Calu3 (cell line): ENCODE measurements at regions not wholly inside any gene's neighbourhood (a gene's known extent, or its start where the extent isn't known, plus 50 kb on each side); places are given as distances from the start of the nearest gene placed in this dataset.

Experiments
- BruUV-seq: library from RNA; stranded (reverse); fragments of 400-500 nt; replicated peaks from 2 replicates; lab custom pipeline; 2021; lab: Mats Ljungman, UMichigan
- CTCF ChIA-PET: fragments of 300-600 bp; sonication (Branson Sonifier 250); formaldehyde crosslinking; loops from one replicate; lab custom pipeline; 2022; ENCODE audit warnings: antibody characterized with exemption; lab: Charles Lee
- DNase-seq: peaks from one replicate; pipeline ENCODE4 v3.0.0; 2022
- H3K27ac Mint-ChIP-seq: one replicate; pipeline ENCODE4 v1.8.0; 2022; ENCODE audit warnings: mixed read lengths; ENCODE audit not compliant: unreplicated experiment
- H3K27me3 Mint-ChIP-seq: one replicate; pipeline ENCODE4 v1.8.0; 2022; ENCODE audit warnings: mixed read lengths; ENCODE audit not compliant: unreplicated experiment
- H3K36me3 Mint-ChIP-seq: one replicate; pipeline ENCODE4 v1.8.0; 2022; ENCODE audit warnings: mild to moderate bottlenecking, moderate library complexity, mixed read lengths; ENCODE audit not compliant: insufficient read depth, unreplicated experiment
- H3K4me1 Mint-ChIP-seq: one replicate; pipeline ENCODE4 v1.8.0; 2022; ENCODE audit warnings: mild to moderate bottlenecking, low read depth, mixed read lengths; ENCODE audit not compliant: unreplicated experiment
- H3K4me3 Mint-ChIP-seq: one replicate; pipeline ENCODE4 v1.8.0; 2022; ENCODE audit warnings: mild to moderate bottlenecking, low read depth, moderate library complexity, mixed read lengths; ENCODE audit not compliant: unreplicated experiment
- H3K9me3 Mint-ChIP-seq: one replicate; pipeline ENCODE4 v1.8.0; 2022; ENCODE audit warnings: low read depth, mixed read lengths; ENCODE audit not compliant: unreplicated experiment
- intact Hi-C: fragments of 100-400 bp; cut with micrococcal nuclease; formaldehyde crosslinking; loops from one replicate; pipeline ENCODE4 v1.10.0; 2022; ENCODE audit not compliant: unreplicated experiment
- TF ChIP-seq, protein P1 (sequence below): fragments of 200-600 bp; IDR thresholded peaks from one replicate; pipeline ENCODE4 v1.8.0; 2022; ENCODE audit warnings: antibody characterized with exemption; ENCODE audit not compliant: unreplicated experiment

DNA sequence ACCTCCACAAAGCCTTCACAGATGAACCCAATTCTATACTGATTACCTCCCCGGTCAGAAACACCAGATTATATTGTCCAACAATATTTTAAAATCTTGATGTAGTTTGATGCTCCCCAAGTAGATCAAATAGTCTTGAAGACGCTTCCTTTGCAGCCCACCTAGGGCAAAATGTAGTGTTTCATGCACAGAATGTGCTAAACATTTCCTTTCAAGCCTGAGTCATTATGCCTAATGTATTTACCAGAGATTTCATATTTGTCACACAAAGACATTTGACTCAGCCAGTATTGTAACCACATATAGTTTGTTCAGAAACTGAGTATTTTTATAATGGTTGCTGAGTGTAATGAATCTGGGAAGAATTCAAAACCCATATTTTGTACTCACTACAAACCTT lies 1396.8 kb downstream of the LRRC4C start:
- Mint-ChIP-seq H3K27ac (no peak overlapping the region), H3K9me3 (peaks cover 15% of the 10 kb centered on the region), H3K36me3 (no peaks in the 10 kb centered on the region), H3K4me3 (no peak overlapping the region), H3K4me1 (no peaks in the 10 kb centered on the region), H3K27me3 (no peaks in the 10 kb centered on the region)
- TF ChIP-seq, protein P1, sequence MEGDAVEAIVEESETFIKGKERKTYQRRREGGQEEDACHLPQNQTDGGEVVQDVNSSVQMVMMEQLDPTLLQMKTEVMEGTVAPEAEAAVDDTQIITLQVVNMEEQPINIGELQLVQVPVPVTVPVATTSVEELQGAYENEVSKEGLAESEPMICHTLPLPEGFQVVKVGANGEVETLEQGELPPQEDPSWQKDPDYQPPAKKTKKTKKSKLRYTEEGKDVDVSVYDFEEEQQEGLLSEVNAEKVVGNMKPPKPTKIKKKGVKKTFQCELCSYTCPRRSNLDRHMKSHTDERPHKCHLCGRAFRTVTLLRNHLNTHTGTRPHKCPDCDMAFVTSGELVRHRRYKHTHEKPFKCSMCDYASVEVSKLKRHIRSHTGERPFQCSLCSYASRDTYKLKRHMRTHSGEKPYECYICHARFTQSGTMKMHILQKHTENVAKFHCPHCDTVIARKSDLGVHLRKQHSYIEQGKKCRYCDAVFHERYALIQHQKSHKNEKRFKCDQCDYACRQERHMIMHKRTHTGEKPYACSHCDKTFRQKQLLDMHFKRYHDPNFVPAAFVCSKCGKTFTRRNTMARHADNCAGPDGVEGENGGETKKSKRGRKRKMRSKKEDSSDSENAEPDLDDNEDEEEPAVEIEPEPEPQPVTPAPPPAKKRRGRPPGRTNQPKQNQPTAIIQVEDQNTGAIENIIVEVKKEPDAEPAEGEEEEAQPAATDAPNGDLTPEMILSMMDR: no peak
- intact Hi-C loops: no loop called here
- no peak for DNase-seq
- CTCF ChIA-PET: no interaction called here
- no TSS peak for BruUV-seq

DNA sequence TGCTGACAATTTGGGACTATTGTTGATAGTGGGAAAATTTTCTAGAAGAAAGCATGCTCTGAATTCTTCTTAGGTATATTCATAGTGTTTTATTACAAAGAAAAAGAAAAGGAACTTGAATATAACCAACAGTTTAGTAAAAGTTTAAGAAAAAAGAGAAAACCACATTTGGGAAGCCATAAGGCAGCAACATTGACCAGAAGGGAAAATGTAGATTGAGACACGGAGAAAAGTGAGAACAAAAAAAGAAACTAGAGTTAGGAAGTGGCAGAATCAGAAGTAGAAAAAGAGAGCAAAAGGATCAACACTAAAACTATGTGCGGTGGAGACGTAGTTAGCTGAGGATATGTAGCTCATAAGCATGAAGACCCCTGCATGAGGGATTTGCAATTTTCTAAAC lies 1398.2 kb downstream of the LRRC4C start:
- Mint-ChIP-seq H3K36me3 (no peaks in the 10 kb centered on the region), H3K27me3 (no peaks in the 10 kb centered on the region), H3K27ac (no peak overlapping the region), H3K9me3 (peaks cover 10% of the 10 kb centered on the region), H3K4me1 (no peaks in the 10 kb centered on the region), H3K4me3 (no peak overlapping the region)
- intact Hi-C loops: no loop called here
- BruUV-seq: no TSS peak
- TF ChIP-seq, protein P1: no peak
- DNase-seq: no peak
- CTCF ChIA-PET: no interaction called here

DNA sequence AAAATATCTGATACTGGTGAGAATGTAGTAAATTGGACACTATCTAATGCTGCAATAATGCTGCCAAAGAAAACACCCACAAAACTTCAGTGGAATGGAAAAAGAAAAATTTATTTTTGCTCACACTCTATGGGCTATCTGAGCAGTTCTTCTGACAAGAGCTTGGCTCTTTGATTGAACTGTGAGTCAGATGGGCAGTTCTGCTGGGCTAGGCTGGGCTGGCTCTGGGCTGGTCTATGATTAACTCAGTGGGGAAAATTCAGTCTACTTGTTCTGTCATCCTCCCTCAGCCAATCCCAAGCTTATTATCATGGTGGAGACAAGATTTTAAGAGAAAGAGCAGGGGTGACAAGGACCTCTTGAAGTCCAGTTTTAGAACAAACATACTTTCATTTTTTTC lies 1404.8 kb downstream of the LRRC4C start:
- Mint-ChIP-seq H3K9me3 (peaks cover 10% of the 10 kb centered on the region), H3K27ac (no peak overlapping the region), H3K27me3 (no peaks in the 10 kb centered on the region), H3K4me3 (no peak overlapping the region), H3K4me1 (no peaks in the 10 kb centered on the region), H3K36me3 (no peaks in the 10 kb centered on the region)
- BruUV-seq: no TSS peak
- TF ChIP-seq, protein P1: no peak
- DNase-seq: no peak
- intact Hi-C loops: no loop called here
- CTCF ChIA-PET: no interaction called here

DNA sequence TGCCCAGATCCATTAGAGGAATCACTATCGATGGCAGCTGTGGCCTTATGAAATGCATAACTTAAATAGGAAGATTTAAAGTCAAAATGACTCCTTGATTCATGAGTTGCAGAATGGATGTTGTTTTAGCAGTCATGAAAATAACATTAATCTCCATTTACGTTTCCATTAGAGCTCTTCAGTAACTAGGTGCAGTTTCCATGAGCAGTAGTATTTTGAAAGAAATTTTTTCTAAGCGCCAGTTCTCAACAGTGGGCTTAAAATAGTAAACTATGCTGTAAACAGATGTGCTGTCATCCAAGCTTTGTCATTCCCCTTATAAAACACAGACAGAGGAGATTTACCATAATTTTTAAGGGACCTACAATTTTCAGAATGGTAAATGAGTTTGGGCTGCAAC lies 1414.1 kb downstream of the LRRC4C start:
- intact Hi-C loops: no loop called here
- Mint-ChIP-seq H3K4me3 (no peak overlapping the region), H3K4me1 (no peaks in the 10 kb centered on the region), H3K9me3 (peaks cover 7% of the 10 kb centered on the region), H3K36me3 (no peaks in the 10 kb centered on the region), H3K27me3 (no peaks in the 10 kb centered on the region), H3K27ac (no peak overlapping the region)
- no peak for DNase-seq
- CTCF ChIA-PET: no interaction called here
- TF ChIP-seq, protein P1: no peak
- no TSS peak for BruUV-seq
